WTC11 (cell line): ENCODE measurements at regions not wholly inside any gene's neighbourhood (a gene's known extent, or its start where the extent isn't known, plus 50 kb on each side); places are given as distances from the start of the nearest gene placed in this dataset.

ENCODE experiments used
- ETV6 ChIP-seq: sonication (generic); formaldehyde crosslinking; IDR thresholded peaks from 2 replicates; pipeline ENCODE4 v1.8.1; 2022; ENCODE audit warnings: mild to moderate bottlenecking, missing genetic modification reagents
- JAZF1 ChIP-seq: fragments of 250-450 bp; sonication (Bioruptor Pico); IDR thresholded peaks from 2 replicates; pipeline ENCODE4 v1.9.0; 2021; ENCODE audit warnings: moderate library complexity, mild to moderate bottlenecking, inconsistent platforms
- PRRX2 ChIP-seq: fragments of 250-450 bp; sonication (Bioruptor Pico); IDR thresholded peaks from 2 replicates; pipeline ENCODE4 v1.8.0; 2021; ENCODE audit warnings: mild to moderate bottlenecking
- SOX15 ChIP-seq: fragments of 250-450 bp; sonication (Bioruptor Pico); IDR thresholded peaks from 2 replicates; pipeline ENCODE4 v1.9.0; 2021; ENCODE audit warnings: mild to moderate bottlenecking
- TF ChIP-seq, protein P1 (sequence below): fragments of 200-600 bp; IDR thresholded peaks from 2 replicates; pipeline ENCODE4 v1.8.0; 2022; ENCODE audit warnings: antibody characterized with exemption

DNA sequence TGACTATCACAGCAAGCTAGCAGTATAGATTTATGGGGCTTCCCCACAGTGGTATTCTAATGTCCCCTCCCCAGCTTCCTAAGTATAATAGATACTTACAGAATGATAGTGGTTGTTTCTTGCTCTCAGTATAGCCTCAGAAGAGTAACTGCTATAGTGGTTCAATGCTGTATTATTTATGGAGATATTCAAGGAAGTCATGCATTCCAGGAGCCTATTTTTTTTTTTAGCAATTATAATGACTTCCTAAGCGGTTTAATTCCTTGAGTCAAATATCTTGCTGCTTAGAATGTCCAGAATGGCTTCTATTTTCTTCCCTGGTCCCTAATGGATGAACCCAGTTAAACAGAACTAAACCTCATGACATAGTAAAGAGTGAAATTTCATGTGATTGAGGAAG lies 451.5 kb upstream of the SEMA3D start:
- no peak for TF ChIP-seq PRRX2 (CRISPR knock-in tag)
- TF ChIP-seq JAZF1 (CRISPR knock-in tag) = no peak
- TF ChIP-seq, protein P1, sequence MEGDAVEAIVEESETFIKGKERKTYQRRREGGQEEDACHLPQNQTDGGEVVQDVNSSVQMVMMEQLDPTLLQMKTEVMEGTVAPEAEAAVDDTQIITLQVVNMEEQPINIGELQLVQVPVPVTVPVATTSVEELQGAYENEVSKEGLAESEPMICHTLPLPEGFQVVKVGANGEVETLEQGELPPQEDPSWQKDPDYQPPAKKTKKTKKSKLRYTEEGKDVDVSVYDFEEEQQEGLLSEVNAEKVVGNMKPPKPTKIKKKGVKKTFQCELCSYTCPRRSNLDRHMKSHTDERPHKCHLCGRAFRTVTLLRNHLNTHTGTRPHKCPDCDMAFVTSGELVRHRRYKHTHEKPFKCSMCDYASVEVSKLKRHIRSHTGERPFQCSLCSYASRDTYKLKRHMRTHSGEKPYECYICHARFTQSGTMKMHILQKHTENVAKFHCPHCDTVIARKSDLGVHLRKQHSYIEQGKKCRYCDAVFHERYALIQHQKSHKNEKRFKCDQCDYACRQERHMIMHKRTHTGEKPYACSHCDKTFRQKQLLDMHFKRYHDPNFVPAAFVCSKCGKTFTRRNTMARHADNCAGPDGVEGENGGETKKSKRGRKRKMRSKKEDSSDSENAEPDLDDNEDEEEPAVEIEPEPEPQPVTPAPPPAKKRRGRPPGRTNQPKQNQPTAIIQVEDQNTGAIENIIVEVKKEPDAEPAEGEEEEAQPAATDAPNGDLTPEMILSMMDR = no peak
- no peak for TF ChIP-seq ETV6 (CRISPR knock-in tag)
- TF ChIP-seq SOX15 (CRISPR knock-in tag) = no peak
